ENCODE measurements at regions not wholly inside any gene's neighbourhood (a gene's known extent, or its start where the extent isn't known, plus 50 kb on each side); places are given as distances from the start of the nearest gene placed in this dataset.
"Not testable (repeated sequence)": the region's sequence is repeated elsewhere in the genome, so short reads cannot be mapped to it uniquely, and the experiment has no call there.

DNA sequence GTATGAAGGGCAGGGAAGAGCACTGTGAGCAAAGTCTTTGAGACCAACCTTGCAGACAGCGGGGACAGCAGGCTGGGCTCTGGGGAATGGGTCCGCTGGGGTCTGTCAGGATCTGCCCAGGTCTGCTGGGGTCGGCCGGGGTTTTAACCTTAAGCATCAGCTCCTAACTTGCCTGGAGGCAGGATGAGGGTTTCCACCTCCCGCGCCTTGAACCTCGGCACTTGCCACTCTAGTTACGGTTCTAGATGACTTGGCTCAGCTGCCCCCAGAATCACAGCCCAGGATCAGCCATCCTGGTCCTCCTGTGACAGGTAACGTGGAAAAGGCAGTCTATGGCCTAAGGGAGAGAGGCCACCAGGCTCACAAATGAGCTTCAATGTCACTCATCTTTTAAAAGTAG lies 50.4 kb upstream of the CACUL1 start:
- DNase-seq (ENCODE audit: low spot score), result no peak

DNA sequence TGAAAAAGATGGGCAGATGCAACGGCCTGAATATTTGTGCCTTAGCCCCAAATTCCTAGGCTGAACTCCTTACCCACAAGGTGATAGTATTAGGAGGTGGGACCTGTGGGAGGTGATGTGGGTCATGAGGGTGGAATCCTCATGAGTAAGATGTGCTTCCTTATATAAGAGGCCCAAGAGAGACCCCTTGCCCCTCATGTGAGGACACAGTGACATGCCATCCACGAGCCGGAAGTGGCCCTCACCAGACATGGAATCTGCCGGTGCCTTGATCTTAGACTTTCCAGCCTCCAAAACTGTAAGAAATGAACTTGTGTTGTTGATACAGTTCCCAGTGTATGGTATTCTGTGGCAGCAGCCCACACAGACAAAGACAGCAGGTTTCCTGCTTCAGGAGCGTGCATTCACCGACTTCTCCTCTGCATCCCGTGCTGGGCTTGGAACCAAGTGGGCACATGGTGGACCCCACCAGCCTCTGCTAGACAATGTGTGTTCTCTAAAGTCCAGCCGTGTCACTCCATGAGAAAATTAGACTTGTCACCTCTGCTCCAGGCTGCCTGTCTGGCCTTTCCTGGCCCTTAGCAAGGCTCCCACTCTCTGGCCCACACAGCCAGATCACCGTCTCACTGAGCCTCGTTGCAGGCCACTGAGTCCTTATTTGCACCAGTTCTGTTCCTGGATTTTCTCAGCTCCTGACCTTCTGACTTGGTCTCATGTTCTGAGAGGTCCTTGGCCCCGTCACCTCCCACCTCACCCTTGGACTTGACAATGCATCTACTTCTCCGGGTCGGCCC lies 52.9 kb upstream of the CACUL1 start:
- DNase-seq (ENCODE audit: low spot score), result no peak

- no peak for DNase-seq (ENCODE audit: low spot score)
These were observed 54.0 kb upstream of the CACUL1 start for GRCh38 chr10:118808601-118809356.

DNA sequence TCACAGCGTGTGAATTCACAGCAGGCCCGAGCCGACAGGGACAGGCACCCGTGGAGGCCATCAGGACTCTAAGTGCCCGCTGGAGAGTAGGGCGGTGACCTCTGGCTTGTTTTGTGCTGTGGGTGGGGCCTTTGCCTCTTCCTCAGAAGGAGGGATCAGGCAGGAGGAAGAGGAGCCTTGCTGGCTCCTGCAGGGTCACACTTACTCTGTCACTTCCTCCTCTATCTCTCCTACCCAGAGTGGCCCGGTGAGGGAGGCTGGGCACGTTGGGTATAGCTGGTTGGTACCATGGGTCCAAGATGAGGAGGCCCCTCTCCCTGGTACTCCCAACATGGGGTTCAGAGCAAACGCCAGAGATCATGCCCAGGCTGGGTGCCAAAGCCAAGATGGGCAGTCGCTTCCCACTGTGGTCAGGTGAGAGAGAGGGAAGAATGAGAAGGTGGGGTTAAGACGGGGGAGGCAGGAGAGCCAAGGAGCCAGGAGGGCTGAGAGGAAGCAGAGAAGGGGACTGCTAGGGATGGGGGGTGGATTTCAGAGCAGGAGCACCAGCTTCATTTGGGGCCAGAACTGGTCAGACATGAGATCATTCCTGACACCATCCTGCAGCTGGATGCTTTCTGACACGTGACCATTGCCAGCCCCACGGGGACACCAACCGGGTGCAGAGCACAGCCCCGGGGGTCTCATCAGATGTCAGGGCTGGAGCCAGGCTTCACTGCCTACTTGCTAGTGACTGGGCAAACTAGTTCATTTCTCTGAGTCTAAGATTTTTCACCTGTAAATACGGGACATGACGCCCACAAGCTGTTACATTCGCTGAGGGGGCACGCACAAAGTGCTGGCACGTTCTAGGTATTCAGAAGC lies 54.8 kb upstream of the CACUL1 start:
- DNase-seq (ENCODE audit: low spot score), result no peak

GRCh38 chr10:118810796-118811505 lies 56.2 kb upstream of the CACUL1 start:
- no peak for DNase-seq (ENCODE audit: low spot score)

- DNase-seq (ENCODE audit: low spot score), result no peak
These were observed 57.1 kb upstream of the CACUL1 start for GRCh38 chr10:118811675-118812392.

GRCh38 chr10:118812393-118812740 lies 57.6 kb upstream of the CACUL1 start:
- no peak for DNase-seq (ENCODE audit: low spot score)

GRCh38 chr10:118813001-118813400 lies 58.2 kb upstream of the CACUL1 start:
- not testable (repeated sequence) for DNase-seq (ENCODE audit: low spot score)

- no peak for DNase-seq (ENCODE audit: low spot score)
These were observed 61.9 kb upstream of the CACUL1 start for GRCh38 chr10:118816471-118817168.

DNA sequence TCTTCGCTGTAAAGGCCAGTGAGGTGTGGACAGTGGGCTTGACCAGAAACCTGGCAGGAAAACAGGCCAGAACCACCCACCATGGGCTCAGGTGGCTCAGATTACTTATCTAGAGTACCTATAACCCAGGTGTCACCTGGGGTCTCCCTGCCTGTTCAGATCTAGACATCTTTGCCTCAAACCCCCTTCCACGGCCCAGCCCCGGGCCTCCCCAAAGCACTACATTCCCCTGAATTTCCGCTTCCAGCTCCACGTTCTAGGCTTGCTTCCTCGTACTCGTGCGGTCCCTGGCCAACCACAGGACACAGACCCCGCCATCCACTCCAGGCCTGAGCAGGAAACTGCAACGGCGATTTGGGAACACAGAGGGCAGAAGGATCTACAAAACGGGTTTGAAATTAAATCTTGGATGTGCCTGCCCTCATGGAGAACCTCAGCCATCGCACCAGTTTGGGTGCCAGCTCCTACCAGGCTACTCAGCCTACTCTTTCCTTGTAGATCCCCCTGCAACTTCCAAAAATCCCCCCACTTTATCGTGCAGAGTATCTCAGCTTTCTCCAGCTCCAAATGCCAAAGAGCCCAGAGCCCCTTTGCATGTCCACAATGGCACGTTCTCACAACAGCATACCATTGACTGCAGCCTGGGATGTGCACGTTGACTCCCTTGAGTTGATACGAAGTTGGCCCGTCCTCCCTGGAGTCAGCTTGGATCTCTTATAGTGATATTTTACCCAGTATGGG lies 62.7 kb upstream of the CACUL1 start:
- no peak for DNase-seq (ENCODE audit: low spot score)

DNA sequence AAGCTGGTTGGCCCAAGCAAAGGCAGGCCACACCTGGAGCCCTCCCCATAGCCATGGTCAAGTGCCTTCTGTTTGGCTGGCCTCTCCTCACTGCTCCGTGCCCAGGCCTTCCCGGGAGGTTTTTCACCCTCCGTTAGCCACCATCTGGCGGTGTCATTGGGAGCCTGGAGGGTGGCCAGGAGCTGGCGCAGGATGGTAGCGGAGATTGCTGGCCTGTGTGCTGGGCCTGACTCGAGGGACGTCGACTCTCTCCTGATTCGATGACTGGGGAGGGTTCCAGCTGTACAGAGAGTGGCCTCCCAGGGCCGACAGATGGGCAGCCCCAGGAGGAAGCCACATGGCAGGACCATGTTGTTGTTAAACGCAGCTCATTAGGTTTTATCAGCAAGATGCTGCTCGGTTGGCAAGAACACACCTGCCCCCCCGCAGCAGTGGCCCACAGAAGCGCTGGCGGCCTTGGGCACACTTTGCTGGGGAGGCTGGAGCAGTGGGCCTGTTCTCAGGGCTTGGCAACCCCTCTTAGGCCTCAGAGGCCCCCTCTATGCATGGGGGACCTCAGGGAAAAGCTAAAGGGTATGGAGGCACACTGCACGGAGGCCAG lies 64.0 kb upstream of the CACUL1 start:
- no peak for DNase-seq (ENCODE audit: low spot score)

GRCh38 chr10:118820326-118821116 lies 65.8 kb upstream of the CACUL1 start:
- DNase-seq (ENCODE audit: low spot score), result no peak

DNA sequence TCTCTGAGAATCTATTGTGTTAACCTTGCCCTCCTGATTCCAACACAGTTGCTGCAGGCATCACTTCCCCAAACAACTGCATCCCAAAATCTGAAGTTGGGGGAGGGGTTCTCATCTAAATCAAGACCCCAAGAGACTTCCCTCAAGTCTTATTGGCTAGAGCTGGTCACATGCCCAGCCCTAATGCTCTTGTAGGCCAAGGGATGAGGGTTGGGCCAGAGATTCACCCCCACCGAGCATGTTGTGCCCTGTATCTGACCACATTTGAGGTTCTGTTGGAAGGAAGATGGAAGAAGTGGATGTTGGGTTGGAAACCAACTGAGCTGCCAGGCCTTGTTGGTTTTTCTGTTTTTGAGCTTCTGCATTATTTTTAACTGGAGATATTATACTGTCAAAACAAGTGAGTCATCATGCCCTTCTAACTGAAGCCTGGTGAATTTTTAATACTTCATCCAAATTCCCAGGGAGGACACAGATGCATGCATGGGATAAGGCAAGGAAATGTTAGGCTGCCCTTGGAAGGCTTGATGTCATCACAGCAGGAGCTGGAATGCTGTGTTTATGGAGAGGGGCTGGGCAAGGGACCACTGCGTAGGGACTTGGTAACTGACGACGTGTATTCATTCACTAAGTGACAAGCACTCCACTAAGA lies 68.6 kb upstream of the CACUL1 start:
- no peak for DNase-seq (ENCODE audit: low spot score)

DNA sequence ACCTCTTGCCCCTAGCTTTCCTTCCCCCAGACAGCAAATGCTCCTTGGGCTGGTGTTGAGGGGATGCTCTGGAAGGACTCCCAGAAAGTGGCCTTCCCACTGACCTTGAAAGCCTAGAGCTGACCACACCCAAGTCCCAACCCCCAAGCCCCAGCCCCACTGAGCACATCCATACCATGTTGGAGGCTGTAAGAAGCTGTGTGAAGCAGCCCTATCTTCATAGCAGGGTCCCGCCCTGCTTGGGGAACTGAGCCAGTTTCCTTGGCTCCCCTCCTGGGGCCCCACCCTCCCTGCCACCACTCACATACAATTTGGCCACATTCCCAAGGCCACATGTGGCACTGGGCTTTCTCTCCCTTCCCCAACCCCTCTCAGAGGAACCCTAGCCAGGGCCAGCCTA lies 72.3 kb upstream of the CACUL1 start:
- no peak for DNase-seq (ENCODE audit: low spot score)

GRCh38 chr10:118827466-118828155 lies 72.8 kb upstream of the CACUL1 start:
- no peak for DNase-seq (ENCODE audit: low spot score)

DNA sequence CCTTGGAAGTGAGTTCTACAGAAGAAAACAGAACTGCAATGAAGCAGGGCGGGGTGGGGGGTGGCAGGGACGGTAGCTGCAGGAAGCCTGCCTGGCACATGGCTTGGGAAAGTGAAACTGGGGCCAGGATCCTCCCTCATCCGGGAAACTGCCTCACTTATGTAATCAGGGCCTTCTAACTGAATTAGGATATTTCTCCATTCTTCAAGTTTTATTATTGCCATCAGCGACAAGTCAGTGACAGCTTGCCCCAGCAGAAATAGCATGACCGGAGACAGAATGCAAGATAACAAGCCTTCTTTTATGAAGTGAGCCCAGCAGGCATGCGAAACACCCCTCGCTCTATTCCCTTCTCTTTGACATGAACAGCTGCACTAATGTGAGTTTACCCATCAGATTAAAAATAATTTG lies 77.5 kb upstream of the CACUL1 start:
- DNase-seq (ENCODE audit: low spot score), result peak; percentile 64

DNA sequence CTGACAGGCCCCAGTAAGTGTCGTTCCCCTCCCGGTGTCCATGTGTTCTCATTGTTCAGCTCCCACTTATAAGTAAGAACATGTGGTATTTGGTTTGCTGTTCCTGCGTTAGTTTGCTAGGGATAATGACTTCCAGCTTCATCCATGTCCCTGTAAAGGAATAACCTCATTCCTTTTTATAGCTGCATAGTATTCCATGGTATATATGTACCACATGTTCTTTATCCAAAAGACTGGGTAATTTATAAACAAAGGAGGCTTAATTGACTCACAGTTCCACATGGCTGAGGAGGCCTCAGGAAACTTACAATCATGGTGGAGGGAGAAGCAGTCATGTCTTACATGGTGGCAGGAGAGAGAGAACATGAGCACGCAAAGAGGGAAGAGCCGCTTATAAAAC lies 79.6 kb upstream of the CACUL1 start:
- DNase-seq (ENCODE audit: low spot score), result not testable (repeated sequence)
